ENCODE measurements at regions not wholly inside any gene's neighbourhood (a gene's known extent, or its start where the extent isn't known, plus 50 kb on each side); places are given as distances from the start of the nearest gene placed in this dataset.

DNA sequence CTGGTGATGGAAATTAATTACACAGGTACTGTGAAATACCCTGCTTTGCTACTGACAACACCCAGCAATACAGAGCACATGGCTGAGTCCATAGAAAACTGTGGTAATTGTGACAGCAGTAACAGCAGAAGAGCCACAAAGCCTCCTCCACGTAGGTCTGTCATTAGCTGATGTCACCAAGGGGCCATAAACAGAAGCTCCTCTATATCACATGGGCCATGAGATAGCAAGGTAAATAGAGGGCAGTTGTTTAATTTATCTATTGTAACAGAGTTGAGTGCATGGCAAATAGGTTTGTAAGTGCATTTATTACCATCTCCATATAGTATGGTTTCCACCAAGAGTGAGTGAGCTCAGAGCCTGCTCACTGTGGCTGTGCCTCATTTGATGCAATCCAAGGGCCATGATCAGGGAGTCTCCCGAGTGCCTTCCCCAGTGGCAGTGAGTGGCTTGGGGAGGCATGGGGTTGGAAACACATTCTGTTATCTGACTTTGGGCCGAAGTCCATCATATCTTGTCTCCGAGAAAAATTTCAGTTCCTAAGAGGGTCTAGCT lies 281.2 kb downstream of the SKAP2 start:
- TF ChIP-seq, protein P1, sequence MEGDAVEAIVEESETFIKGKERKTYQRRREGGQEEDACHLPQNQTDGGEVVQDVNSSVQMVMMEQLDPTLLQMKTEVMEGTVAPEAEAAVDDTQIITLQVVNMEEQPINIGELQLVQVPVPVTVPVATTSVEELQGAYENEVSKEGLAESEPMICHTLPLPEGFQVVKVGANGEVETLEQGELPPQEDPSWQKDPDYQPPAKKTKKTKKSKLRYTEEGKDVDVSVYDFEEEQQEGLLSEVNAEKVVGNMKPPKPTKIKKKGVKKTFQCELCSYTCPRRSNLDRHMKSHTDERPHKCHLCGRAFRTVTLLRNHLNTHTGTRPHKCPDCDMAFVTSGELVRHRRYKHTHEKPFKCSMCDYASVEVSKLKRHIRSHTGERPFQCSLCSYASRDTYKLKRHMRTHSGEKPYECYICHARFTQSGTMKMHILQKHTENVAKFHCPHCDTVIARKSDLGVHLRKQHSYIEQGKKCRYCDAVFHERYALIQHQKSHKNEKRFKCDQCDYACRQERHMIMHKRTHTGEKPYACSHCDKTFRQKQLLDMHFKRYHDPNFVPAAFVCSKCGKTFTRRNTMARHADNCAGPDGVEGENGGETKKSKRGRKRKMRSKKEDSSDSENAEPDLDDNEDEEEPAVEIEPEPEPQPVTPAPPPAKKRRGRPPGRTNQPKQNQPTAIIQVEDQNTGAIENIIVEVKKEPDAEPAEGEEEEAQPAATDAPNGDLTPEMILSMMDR (IDR thresholded peaks at IDR 0.05): no peak
- TF ChIP-seq POLR2A (IDR thresholded peaks at IDR 0.05; ENCODE audit: low read depth): no peak
- no peak for TF ChIP-seq EP300 (IDR thresholded peaks at IDR 0.05)
- TF ChIP-seq POLR2AphosphoS5 (IDR thresholded peaks at IDR 0.05): no peak

Measured in esophagus muscularis mucosa (tissue), 4 donors.